Activated naive CD4-positive, alpha-beta T cell treated with anti-CD3 and anti-CD28 coated beads, Interleukin-2, amount 50 U/mL, for 24 hours (primary cell): ENCODE measurements at regions not wholly inside any gene's neighbourhood (a gene's known extent, or its start where the extent isn't known, plus 50 kb on each side); places are given as distances from the start of the nearest gene placed in this dataset.

ENCODE experiments used
- H3K27ac Mint-ChIP-seq: one replicate; pipeline ENCODE4 v1.8.0; 2021; ENCODE audit warnings: mild to moderate bottlenecking, mixed read lengths
- H3K27me3 Mint-ChIP-seq: one replicate; pipeline ENCODE4 v1.8.0; 2021; ENCODE audit warnings: mixed read lengths
- H3K36me3 Mint-ChIP-seq: one replicate; pipeline ENCODE4 v1.8.0; 2021; ENCODE audit warnings: mixed read lengths
- H3K4me1 Mint-ChIP-seq: one replicate; pipeline ENCODE4 v1.8.0; 2021; ENCODE audit warnings: mixed read lengths
- H3K4me3 Mint-ChIP-seq: one replicate; pipeline ENCODE4 v1.8.0; 2021; ENCODE audit warnings: mild to moderate bottlenecking, mixed read lengths
- H3K9me3 Mint-ChIP-seq: one replicate; pipeline ENCODE4 v1.8.0; 2021; ENCODE audit warnings: mixed read lengths

DNA sequence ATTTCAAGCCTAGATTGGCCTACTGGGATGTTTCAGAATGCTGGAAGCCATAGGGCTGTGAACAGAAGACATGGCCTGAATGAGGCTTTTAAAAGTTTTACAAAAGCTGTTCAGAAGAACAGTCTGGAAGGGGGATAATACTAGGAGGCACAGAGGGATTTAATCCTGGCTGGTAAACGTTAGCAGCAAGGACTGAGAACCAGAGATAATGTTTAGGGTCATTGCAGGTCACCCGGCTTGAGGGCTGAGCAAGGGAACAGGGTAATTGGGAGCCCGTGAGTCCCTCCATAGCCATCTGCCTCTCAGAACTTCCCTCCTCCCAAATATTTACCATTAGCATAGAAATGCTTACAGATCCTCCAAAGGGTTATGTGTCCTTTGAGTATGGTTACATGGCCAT is 765.4 kb downstream of the TMEM182 start:
- H3K27ac Mint-ChIP-seq: no peak overlapping the region
- no peaks in the 10 kb centered on the region for H3K4me1 Mint-ChIP-seq
- H3K36me3 Mint-ChIP-seq: no peaks in the 10 kb centered on the region
- H3K9me3 Mint-ChIP-seq: peaks cover 6% of the 10 kb centered on the region
- H3K4me3 Mint-ChIP-seq: no peak overlapping the region
- no peaks in the 10 kb centered on the region for H3K27me3 Mint-ChIP-seq

DNA sequence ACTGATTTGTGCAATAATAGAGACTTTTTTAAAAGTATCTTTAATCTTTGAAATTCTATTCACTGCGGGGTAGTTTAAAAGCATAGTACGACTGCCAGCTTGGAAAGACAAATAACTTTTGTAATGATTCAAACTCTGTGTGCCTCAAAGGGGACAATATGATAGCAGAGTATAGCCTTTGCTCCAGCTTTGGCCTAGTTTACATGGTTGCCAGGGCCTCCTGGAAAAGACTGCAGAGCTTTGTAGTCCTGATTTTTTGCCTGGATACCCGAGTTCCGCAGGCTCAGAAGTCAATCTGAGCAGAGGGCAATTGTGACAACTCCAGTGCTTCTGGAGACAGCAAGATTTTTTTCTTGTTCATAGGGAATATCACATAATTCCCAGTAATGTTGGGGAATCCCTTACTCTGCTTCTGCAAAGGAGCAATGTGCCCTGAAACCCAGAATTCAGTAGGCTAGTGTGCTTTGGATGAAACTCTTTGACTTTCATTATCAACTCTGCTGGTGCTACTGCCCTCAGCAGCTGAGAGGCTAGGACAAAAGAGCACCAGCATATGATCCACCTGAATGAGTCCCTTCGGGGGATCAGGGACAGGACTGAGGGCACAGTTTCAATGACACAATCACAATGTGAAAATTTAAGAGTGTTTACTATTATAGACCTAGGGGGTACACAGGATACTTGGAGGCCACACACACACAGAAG is 768.1 kb downstream of the TMEM182 start:
- H3K4me3 Mint-ChIP-seq: no peak overlapping the region
- H3K9me3 Mint-ChIP-seq: peaks cover 22% of the 10 kb centered on the region
- H3K36me3 Mint-ChIP-seq: no peaks in the 10 kb centered on the region
- no peaks in the 10 kb centered on the region for H3K4me1 Mint-ChIP-seq
- H3K27me3 Mint-ChIP-seq: no peaks in the 10 kb centered on the region
- no peak overlapping the region for H3K27ac Mint-ChIP-seq

DNA sequence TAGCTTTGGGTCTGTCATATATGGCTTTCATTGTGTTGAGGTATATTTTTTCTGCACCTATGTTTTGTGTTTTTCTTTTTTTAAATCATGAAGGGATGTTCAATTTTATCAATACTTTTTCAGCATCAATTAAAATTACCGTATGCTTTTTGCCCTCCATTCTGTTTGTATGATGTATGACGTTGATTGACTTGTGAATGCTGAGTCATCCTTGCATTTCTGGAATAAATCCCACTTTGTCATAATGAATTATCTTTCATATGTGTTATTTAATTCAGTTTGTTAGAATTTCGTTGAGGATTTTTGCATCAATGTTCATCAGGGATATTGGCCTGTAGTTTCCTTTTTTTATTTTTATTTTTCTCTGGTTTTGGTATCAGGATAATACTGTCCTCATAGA is 790.9 kb downstream of the TMEM182 start:
- Mint-ChIP-seq H3K36me3 (no peaks in the 10 kb centered on the region), H3K4me3 (no peak overlapping the region), H3K4me1 (no peaks in the 10 kb centered on the region), H3K27ac (no peak overlapping the region), H3K27me3 (no peaks in the 10 kb centered on the region), H3K9me3 (peaks cover 20% of the 10 kb centered on the region)

DNA sequence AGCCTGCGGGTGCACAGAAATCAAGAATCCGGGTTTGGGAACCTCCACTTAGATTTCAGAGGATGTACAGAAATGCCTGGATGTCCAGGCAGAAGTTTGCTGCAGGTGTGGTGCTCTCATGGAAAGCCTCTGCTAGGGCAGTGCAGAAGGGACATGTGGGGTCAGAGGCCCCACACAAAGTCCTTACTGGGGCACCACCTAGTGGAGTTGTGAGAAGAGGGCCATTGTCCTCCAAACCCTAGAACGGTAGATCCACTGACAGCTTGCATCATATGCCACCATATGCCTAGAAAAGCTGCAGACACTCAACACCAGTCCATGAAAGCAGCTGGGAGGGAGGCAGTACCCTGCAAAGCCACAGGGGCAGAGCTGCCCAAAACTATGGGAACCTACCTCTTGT is 833.0 kb downstream of the TMEM182 start:
- H3K9me3 Mint-ChIP-seq: no peaks in the 10 kb centered on the region
- no peak overlapping the region for H3K27ac Mint-ChIP-seq

DNA sequence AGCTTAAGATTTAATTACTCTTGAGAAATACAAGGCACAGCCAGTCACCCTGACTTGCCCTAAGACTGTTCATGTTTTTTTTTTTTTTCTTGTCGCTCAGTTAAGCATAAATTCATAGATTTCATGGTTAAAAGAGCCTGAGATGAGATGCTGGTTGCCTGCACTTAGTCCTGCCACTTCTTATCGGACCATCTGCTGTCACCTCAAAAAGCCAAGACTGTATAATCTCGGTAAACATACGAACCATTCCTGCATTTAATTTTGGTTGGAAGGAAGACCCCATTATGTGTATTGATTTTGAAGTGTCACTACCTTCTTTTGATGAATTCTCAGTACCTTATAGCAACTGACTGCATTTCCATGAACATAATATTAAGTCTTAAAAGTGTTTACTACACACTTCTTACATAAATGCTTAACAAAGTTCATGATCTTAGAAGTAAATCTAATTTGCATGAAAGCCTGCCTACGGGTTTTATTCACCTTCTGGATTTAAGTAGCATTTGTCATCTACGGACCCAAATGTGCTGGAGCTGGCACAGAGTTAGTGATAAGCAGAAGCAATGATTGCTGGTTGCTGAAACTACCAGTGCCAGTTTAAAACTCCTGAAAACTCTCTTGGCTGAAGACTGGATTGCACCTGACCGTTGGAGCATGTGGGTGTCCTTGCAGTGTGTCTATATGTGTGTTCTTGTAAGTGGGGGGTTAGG is 843.4 kb downstream of the TMEM182 start:
- Mint-ChIP-seq H3K36me3 (no peaks in the 10 kb centered on the region), H3K4me3 (no peak overlapping the region), H3K9me3 (peaks cover 9% of the 10 kb centered on the region), H3K4me1 (no peaks in the 10 kb centered on the region), H3K27me3 (no peaks in the 10 kb centered on the region), H3K27ac (no peak overlapping the region)

More for the DNA sequence above, 833.0 kb downstream of the TMEM182 start:
- H3K27me3 Mint-ChIP-seq: no peaks in the 10 kb centered on the region
- H3K36me3 Mint-ChIP-seq: no peaks in the 10 kb centered on the region
- H3K4me3 Mint-ChIP-seq: no peak overlapping the region
- no peaks in the 10 kb centered on the region for H3K4me1 Mint-ChIP-seq

DNA sequence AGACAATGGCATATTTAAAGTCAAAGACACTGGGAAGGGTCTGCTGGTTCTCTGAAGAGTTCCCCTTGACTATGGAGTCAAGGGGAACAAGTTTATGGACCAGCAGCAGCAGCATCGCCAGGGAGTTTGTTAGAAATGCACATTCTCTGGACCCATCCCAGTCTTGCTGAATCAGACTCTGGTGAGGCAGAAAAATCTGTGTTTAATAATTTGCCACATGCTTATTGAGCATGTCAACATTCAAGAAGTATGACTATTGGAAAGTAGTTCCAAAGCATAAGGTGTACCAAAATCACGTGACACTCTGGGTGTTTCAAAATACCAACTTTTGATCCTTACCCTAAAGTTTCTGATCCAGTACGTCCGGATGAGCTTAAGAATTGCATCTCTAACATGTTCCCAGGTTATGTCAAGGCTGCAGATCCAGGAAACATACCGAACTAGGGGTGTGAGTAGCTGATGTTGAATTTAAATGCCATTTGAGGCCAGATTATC is 853.8 kb downstream of the TMEM182 start:
- H3K27ac Mint-ChIP-seq: no peak overlapping the region
- H3K9me3 Mint-ChIP-seq: peaks cover 18% of the 10 kb centered on the region
- H3K4me3 Mint-ChIP-seq: no peak overlapping the region
- no peaks in the 10 kb centered on the region for H3K27me3 Mint-ChIP-seq
- H3K36me3 Mint-ChIP-seq: no peaks in the 10 kb centered on the region
- no peaks in the 10 kb centered on the region for H3K4me1 Mint-ChIP-seq

DNA sequence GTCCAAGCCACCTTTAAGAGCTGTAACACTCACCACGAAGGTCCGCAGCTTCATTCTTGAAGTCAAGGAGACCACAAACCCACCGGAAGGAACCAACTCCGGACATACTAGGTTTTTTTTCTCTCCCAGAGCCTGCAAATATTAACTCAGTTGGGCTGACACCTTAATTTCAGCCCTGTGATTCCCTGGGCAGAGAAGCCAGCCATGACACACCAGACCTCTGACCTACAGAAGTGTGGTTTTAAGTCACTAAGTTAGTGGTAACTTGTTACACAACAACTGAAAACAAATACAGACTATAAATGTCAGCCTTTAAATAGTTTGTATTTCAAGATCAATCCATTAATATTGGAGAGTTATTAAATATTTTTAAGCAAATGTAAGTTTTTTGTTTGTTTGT is 855.1 kb downstream of the TMEM182 start:
- H3K4me3 Mint-ChIP-seq: no peak overlapping the region
- peaks cover 14% of the 10 kb centered on the region for H3K9me3 Mint-ChIP-seq
- no peaks in the 10 kb centered on the region for H3K4me1 Mint-ChIP-seq
- H3K27me3 Mint-ChIP-seq: no peaks in the 10 kb centered on the region
- H3K36me3 Mint-ChIP-seq: no peaks in the 10 kb centered on the region
- H3K27ac Mint-ChIP-seq: no peak overlapping the region

DNA sequence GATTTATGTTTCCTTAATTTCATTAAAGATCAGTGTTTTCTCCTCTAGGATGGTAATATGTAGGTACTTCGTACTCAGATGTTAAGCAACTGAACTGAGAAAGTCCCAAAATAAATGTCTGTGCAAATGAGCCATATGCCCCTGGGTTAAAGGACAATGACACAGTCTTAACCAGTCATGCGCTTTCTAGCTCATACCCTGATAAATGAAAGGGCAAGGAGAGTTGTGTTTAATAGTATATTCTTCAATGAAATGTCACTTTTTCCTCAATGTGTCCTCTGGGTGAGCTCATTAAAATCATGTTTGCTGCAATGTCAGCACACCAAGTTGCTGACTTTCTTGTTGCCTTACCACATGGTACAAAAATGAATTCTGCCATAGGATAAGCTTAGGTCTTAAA is 856.3 kb downstream of the TMEM182 start:
- H3K27me3 Mint-ChIP-seq: no peaks in the 10 kb centered on the region
- no peak overlapping the region for H3K27ac Mint-ChIP-seq
- H3K4me1 Mint-ChIP-seq: no peaks in the 10 kb centered on the region
- no peaks in the 10 kb centered on the region for H3K36me3 Mint-ChIP-seq
- H3K9me3 Mint-ChIP-seq: peaks cover 14% of the 10 kb centered on the region
- no peak overlapping the region for H3K4me3 Mint-ChIP-seq

DNA sequence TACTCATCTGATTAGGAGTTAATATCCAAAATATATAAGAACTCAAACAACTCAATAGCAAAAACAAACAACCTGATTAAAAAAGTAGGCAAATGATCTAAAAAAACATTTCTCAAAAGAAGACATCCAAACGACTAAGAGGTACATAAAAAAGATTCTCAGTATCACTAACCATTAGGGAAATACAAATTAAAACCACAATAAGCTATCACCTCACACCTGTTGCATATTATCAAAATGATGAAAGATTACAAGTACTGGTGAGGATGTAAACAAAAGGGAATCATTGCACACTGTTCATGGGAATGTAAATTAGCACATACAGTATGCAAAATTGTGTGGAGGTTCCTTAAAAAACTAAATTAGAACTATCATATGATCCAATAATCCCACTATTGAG is 865.5 kb downstream of the TMEM182 start:
- Mint-ChIP-seq H3K9me3 (peaks cover 5% of the 10 kb centered on the region), H3K4me1 (no peaks in the 10 kb centered on the region), H3K27ac (no peak overlapping the region), H3K36me3 (no peaks in the 10 kb centered on the region), H3K27me3 (no peaks in the 10 kb centered on the region), H3K4me3 (no peak overlapping the region)

DNA sequence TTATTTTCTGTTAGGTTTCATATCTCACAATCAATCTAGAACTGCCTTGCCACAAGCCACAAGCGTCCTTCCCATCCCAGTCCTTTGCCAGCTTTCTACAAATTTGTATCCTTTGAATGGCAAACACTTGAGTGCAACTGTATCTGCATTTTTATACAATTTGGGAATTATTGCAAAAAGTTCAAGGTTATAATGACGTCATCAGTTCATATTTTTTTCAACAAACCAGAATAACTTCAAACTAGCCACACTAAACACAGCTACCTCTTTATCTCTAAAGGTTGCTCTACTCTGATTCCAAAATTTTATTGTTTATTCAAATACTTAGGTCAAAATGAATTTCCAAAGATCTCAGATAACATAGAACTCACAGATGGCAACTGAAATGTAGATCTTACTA is 877.1 kb downstream of the TMEM182 start:
- H3K4me3 Mint-ChIP-seq: no peak overlapping the region
- H3K36me3 Mint-ChIP-seq: no peaks in the 10 kb centered on the region
- no peaks in the 10 kb centered on the region for H3K27me3 Mint-ChIP-seq
- no peak overlapping the region for H3K27ac Mint-ChIP-seq
- peaks cover 7% of the 10 kb centered on the region for H3K9me3 Mint-ChIP-seq
- H3K4me1 Mint-ChIP-seq: no peaks in the 10 kb centered on the region

DNA sequence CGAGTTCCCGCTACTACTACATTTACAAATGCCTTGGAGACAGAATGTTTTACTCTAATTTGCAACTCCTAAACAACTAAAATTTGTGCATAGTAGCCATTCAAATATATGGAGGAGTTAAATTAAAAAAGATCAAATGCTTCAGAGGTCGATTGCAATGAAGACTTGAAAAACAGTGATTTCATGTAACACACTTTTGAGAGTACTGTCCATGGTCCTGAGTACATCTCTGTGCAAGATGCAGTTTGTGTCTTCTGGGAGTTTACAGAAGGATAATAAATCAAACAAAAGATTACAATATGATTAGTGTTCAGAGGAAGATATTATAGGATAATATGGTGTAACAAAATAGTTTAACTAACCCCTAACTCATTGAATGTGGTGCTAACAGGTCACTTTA is 894.7 kb downstream of the TMEM182 start:
- Mint-ChIP-seq H3K4me3 (no peak overlapping the region), H3K27ac (no peak overlapping the region), H3K27me3 (no peaks in the 10 kb centered on the region), H3K36me3 (no peaks in the 10 kb centered on the region), H3K9me3 (peaks cover 7% of the 10 kb centered on the region), H3K4me1 (no peaks in the 10 kb centered on the region)

DNA sequence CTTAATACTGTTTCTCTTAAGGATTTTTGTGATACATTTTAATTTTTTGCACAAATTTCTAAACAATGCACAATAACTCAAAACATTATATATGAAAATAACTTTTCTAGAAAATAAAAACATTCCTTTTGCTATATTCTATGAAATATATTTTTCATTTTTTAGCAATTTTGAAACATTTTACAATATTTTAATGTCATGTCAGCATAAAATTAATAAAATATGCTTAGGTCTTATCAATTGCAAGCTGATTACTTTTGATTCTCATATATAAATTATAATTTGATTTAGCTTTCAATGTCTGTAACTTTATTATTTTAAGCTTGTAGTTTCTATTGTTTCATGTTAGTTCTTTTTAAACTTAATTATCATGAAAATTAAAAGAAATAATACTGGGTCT is 898.7 kb downstream of the TMEM182 start:
- Mint-ChIP-seq H3K36me3 (no peaks in the 10 kb centered on the region), H3K4me3 (no peak overlapping the region), H3K27me3 (no peaks in the 10 kb centered on the region), H3K4me1 (no peaks in the 10 kb centered on the region), H3K9me3 (peaks cover 7% of the 10 kb centered on the region), H3K27ac (no peak overlapping the region)

DNA sequence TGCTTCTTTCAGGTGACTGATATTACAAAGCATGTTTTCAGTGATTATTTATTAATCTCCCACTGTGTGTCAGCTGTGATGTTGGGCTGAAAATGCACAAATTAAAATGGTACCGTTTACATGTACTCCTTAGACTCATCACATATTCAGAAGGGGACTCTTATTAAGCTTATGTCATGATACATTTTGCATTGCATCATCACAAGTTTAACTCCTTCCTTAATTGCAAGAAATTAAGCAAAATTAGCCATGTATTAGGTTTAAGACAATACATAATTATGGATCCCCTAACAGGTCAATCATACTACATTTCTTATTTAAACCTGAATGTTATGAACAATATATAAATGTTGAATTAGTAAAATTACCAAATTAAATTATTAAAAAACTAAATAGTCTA is 899.1 kb downstream of the TMEM182 start:
- Mint-ChIP-seq H3K4me3 (no peak overlapping the region), H3K4me1 (no peaks in the 10 kb centered on the region), H3K36me3 (no peaks in the 10 kb centered on the region), H3K27ac (no peak overlapping the region), H3K9me3 (peaks cover 7% of the 10 kb centered on the region), H3K27me3 (no peaks in the 10 kb centered on the region)

DNA sequence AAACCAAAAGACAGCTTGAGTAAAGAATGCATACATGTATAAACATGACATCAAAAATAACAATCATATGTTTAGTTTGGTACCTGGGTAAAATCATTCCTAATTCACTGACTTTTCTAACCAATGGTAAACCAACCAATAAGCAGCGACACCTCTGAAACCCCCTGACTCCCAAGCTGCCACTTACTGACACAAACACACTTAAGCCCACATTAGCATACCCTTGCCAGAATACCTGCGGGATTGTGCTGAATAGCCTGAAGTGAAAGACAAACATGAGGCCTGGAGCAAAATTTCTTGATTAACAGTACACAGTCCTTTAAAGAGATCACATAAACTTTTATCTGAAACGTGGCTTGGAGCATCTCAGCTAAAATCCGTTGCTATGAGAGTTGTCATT is 902.9 kb downstream of the TMEM182 start:
- H3K4me1 Mint-ChIP-seq: no peaks in the 10 kb centered on the region
- no peak overlapping the region for H3K4me3 Mint-ChIP-seq
- H3K27ac Mint-ChIP-seq: no peak overlapping the region
- no peaks in the 10 kb centered on the region for H3K27me3 Mint-ChIP-seq
- no peaks in the 10 kb centered on the region for H3K9me3 Mint-ChIP-seq
- no peaks in the 10 kb centered on the region for H3K36me3 Mint-ChIP-seq

DNA sequence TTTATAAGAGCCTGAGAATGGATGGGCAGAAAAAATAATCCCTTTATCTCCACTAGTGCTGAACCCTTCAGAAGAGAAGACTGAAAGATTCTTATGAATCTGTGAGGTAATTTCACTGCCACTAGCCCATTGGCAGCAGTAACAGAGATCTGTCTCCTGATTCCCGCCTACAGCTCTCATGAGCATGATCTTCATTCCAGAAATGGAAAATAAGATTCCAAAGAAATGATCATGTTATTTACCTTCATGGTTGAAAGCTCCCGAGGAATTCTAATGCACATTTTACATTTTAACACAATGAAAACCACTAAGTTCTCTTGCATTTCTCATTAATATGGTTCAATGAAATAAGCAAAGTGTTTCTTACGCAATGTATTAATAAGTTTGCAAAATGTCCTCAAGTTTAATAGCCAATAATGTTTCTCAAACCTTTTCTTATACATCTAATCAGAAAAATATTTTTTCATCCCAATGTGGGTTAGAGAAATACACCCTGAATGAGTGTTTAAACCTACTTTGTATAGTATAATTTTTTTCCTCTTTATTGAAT is 905.6 kb downstream of the TMEM182 start:
- Mint-ChIP-seq H3K36me3 (no peaks in the 10 kb centered on the region), H3K27ac (no peak overlapping the region), H3K27me3 (no peaks in the 10 kb centered on the region), H3K9me3 (no peaks in the 10 kb centered on the region), H3K4me1 (no peaks in the 10 kb centered on the region), H3K4me3 (no peak overlapping the region)

DNA sequence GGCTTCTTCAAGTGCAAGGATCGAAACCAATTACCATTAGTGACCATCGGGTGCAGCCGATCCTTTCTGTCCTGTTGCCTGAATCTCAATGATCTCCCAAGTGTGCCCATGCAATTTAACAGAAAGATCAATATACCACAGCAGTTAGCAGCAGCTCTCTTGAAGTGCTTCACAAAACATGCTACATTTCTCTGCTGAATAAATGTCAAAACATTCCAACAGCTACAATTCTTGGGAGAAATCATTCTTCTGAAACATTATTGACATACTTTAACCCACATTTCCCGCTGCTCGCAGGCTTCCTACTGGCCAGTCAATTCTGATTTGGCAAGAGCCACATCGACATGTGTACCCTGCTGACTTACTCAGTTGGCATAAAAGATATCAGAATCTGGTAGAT is 907.7 kb downstream of the TMEM182 start:
- no peaks in the 10 kb centered on the region for H3K27me3 Mint-ChIP-seq

More for the DNA sequence above, 907.7 kb downstream of the TMEM182 start:
- H3K27ac Mint-ChIP-seq: no peak overlapping the region
- peaks cover under 1% of the 10 kb centered on the region for H3K9me3 Mint-ChIP-seq
- no peaks in the 10 kb centered on the region for H3K36me3 Mint-ChIP-seq
- no peak overlapping the region for H3K4me3 Mint-ChIP-seq
- H3K4me1 Mint-ChIP-seq: no peaks in the 10 kb centered on the region
